GM12892 (cell line): ENCODE measurements at regions not wholly inside any gene's neighbourhood (a gene's known extent, or its start where the extent isn't known, plus 50 kb on each side); places are given as distances from the start of the nearest gene placed in this dataset.

Source experiments
- DNase-seq: peaks from one replicate; pipeline ENCODE4 v3.0.0; 2011; ENCODE audit not compliant: insufficient read length
- FAIRE-seq: peaks from 2 replicates; lab custom pipeline; 2011; peaks lifted over from hg19 to GRCh38; lab: Jason Lieb, UNC
- POLR2A ChIP-seq: IDR thresholded peaks from 2 replicates; pipeline ENCODE4 v1.6.1; 2011; ENCODE audit warnings: low read depth, low read length, control low read depth
- POLR2AphosphoS5 ChIP-seq: IDR thresholded peaks from 2 replicates; pipeline ENCODE4 v1.6.1; 2011; ENCODE audit warnings: low read depth, low read length, control low read depth
- TAF1 ChIP-seq: IDR thresholded peaks from 2 replicates; pipeline ENCODE4 v1.6.1; 2011; ENCODE audit warnings: low read depth, mild to moderate bottlenecking, control low read depth, low read length, borderline replicate concordance

DNA sequence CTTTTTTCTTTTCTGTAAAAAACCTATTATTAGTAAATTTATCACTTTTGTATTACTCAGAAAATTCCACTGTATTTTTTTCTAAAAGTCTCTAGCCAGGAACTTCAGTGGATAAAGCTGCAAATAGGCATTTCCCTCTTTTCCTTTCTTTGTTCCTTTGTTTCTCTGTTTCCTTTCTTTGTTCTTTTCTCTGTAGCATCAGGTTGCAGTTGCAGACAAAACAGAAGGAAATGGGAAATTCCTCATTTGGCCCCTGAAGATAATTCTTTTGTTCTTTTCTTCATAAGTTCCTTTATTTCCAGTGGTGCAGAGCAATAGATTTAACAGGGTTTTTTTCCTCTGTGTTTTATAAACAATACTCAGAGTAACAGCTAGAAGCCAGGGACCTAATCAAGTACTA lies 416.5 kb downstream of the TBL1XR1 start:
- TF ChIP-seq POLR2A: no peak
- TF ChIP-seq TAF1: no peak
- no peak for TF ChIP-seq POLR2AphosphoS5
- DNase-seq (no peak), FAIRE-seq (no peak)

DNA sequence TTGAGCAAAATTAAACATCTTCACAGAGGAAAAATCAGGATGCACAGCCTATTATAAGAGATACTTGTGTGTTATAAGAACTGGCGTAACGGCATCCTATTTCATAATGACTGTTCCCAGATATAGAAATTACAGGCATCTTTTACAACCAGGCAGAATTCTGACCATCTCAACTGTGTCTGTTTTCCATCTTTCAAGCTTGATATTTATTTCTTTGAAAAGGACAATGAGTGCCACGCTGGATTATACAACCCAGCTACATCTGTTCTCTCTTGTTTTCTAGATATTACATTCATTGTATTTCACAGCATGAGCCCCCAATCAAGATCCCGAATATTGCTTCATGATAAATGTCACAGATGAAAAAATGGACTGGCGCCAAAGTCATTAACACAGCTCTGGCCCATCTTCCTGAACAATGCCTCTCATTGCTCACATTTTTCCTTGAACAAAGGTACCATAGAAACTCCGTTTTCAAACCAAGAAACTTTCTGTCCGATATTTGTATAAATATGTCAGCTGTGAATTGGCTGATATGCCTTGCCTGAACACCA lies 420.6 kb downstream of the TBL1XR1 start:
- DNase-seq: no peak

GRCh38 chr3:176769547-176770190 lies 427.6 kb downstream of the TBL1XR1 start:
- no peak for FAIRE-seq
- no peak for TF ChIP-seq POLR2AphosphoS5
- TF ChIP-seq POLR2A: no peak
- TF ChIP-seq TAF1: no peak
- no peak for DNase-seq

More for the DNA sequence above, 420.6 kb downstream of the TBL1XR1 start:
- TF ChIP-seq POLR2AphosphoS5 (no peak), TAF1 (no peak), POLR2A (no peak)
- FAIRE-seq: no peak

GRCh38 chr3:176767385-176767784 lies 429.9 kb downstream of the TBL1XR1 start:
- FAIRE-seq (no peak), DNase-seq (no peak)
- no peak for TF ChIP-seq POLR2AphosphoS5
- TF ChIP-seq TAF1: no peak
- no peak for TF ChIP-seq POLR2A

GRCh38 chr3:176766862-176767261 lies 430.4 kb downstream of the TBL1XR1 start:
- DNase-seq: no peak
- no peak for FAIRE-seq
- TF ChIP-seq POLR2AphosphoS5: no peak
- no peak for TF ChIP-seq POLR2A

DNA sequence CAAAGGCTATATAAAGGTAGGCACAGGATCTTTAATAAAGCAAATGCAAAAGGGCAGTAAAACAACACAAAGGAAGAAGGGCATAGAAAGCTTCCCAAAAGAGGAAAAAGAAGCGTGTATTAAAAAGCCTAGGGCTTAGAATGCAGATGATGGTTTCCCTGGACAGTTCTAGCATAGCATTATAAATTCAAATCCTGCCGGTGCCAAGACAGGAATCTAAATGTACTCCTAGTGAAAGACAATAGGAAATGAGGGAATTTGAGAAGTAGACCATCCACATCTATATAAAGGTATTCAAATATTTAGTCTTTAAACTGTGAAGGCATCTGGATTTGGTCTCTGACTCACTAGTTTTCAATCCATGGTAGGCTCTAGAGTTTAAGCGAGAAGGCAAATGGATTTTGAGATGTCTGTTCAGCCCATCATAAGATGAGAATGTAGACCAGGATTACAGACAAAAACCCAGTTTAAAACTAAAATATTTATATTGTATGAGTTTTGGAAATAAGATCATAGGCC lies 431.8 kb downstream of the TBL1XR1 start:
- no peak for TF ChIP-seq POLR2A
- no peak for TF ChIP-seq POLR2AphosphoS5
- no peak for TF ChIP-seq TAF1
- FAIRE-seq (no peak), DNase-seq (no peak)

GRCh38 chr3:176759815-176760506 lies 437.3 kb downstream of the TBL1XR1 start:
- FAIRE-seq (no peak), DNase-seq (no peak)
- TF ChIP-seq POLR2A: no peak
- TF ChIP-seq POLR2AphosphoS5: no peak
- TF ChIP-seq TAF1: no peak

DNA sequence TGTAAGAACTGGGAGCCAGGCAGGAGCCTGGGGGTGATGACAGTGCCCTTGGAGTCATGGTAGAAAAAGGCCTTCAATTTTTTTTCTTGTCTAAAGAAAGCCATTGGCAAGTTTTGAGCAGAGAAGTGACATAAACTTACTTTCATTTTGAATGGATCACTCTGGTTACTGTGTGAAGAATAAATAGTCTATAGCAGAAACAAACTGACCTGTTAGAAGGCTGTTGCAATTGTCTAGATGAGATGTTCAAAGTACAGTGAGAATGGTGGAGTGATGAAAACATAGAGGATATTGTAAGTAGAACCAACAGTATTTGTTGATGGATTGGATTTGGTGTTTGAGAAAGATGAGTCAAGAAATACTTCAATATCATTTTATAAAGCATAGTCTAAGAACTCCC lies 439.9 kb downstream of the TBL1XR1 start:
- FAIRE-seq: no peak
- TF ChIP-seq POLR2AphosphoS5 (no peak), POLR2A (no peak), TAF1 (no peak)
- no peak for DNase-seq

DNA sequence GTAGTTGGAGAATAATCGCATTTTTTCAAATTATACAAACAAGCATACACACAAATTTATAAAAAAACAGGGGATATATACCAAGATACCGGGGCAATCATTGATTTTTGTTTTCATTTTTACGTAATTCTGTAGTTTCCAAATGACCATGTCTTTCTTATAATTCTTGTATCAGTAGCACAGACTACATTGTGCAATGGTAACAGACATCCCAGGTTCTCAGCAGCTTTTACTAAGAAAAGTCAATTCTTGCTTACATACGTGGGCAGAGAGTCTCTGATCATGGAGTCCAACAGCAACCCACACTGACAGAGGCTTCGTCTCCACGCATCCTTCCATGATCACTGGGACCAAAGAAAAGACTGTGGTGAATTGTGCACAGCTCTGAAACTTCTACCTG lies 441.3 kb downstream of the TBL1XR1 start:
- FAIRE-seq (no peak), DNase-seq (no peak)
- TF ChIP-seq POLR2AphosphoS5: no peak
- no peak for TF ChIP-seq POLR2A
- TF ChIP-seq TAF1: no peak

GRCh38 chr3:176755552-176755951 lies 441.7 kb downstream of the TBL1XR1 start:
- no peak for DNase-seq
- TF ChIP-seq POLR2A: no peak
- FAIRE-seq: no peak

- FAIRE-seq (no peak), DNase-seq (no peak)
- no peak for TF ChIP-seq POLR2A
- no peak for TF ChIP-seq POLR2AphosphoS5
- no peak for TF ChIP-seq TAF1
Observed at GRCh38 chr3:176741664-176742047, 455.6 kb downstream of the TBL1XR1 start.
